H9 (cell line): ENCODE measurements at regions not wholly inside any gene's neighbourhood (a gene's known extent, or its start where the extent isn't known, plus 50 kb on each side); places are given as distances from the start of the nearest gene placed in this dataset.

Experiments used
- DNase-seq: peaks from one replicate; pipeline ENCODE4 v3.0.0-alpha.2; 2017
- H2AFZ ChIP-seq: one replicate; pipeline ENCODE4 v1.6.1; 2013; ENCODE audit warnings: mild to moderate bottlenecking, low read length, control low read depth, moderate library complexity
- H2AK5ac ChIP-seq: 2 replicates; pipeline ENCODE4 v1.6.1; 2013; ENCODE audit warnings: low read length, control low read depth, mixed read lengths; ENCODE audit not compliant: insufficient read length
- H2BK120ac ChIP-seq: one replicate; pipeline ENCODE4 v1.6.1; 2013; ENCODE audit warnings: low read depth, mild to moderate bottlenecking, low read length, control low read depth, inconsistent platforms; ENCODE audit not compliant: poor library complexity, severe bottlenecking
- H2BK12ac ChIP-seq: 2 replicates; pipeline ENCODE4 v1.6.1; 2013; ENCODE audit warnings: low read length, control low read depth, mixed read lengths, low read depth; ENCODE audit not compliant: insufficient read length
- H2BK15ac ChIP-seq: 2 replicates; pipeline ENCODE4 v1.6.1; 2013; ENCODE audit warnings: low read depth, low read length, control low read depth
- H2BK20ac ChIP-seq: one replicate; pipeline ENCODE4 v1.6.1; 2013; ENCODE audit warnings: low read depth, mild to moderate bottlenecking, low read length, control low read depth, inconsistent platforms; ENCODE audit not compliant: poor library complexity, severe bottlenecking
- H2BK5ac ChIP-seq: 2 replicates; pipeline ENCODE4 v1.6.1; 2013; ENCODE audit warnings: low read length, control low read depth, mixed read lengths; ENCODE audit not compliant: insufficient read length
- H3K14ac ChIP-seq: 2 replicates; pipeline ENCODE4 v1.6.1; 2013; ENCODE audit warnings: low read length, control low read depth; ENCODE audit not compliant: insufficient read depth
- H3K18ac ChIP-seq: 2 replicates; pipeline ENCODE4 v1.6.1; 2013; ENCODE audit warnings: low read depth, mild to moderate bottlenecking, mixed read lengths, low read length, control low read depth; ENCODE audit not compliant: insufficient read length
- H3K23ac ChIP-seq: 2 replicates; pipeline ENCODE4 v1.6.1; 2013; ENCODE audit warnings: low read length, control low read depth, mixed read lengths, low read depth; ENCODE audit not compliant: insufficient read length
- H3K23me2 ChIP-seq: 2 replicates; pipeline ENCODE4 v1.6.1; 2013; ENCODE audit warnings: low read depth, mild to moderate bottlenecking, mixed read lengths, low read length, control low read depth; ENCODE audit not compliant: insufficient read length, poor library complexity, severe bottlenecking
- H3K27ac ChIP-seq: 2 replicates; pipeline ENCODE4 v1.5.1; 2013; ENCODE audit warnings: low read length, control low read depth, mixed read lengths, low read depth; ENCODE audit not compliant: insufficient read length
- H3K27me3 ChIP-seq: 2 replicates; pipeline ENCODE4 v1.6.1; 2013; ENCODE audit warnings: low read length, control low read depth, inconsistent platforms; ENCODE audit not compliant: insufficient read depth
- H3K4ac ChIP-seq: 2 replicates; pipeline ENCODE4 v1.6.1; 2013; ENCODE audit warnings: low read depth, mild to moderate bottlenecking, control low read depth, inconsistent platforms, low read length, moderate library complexity
- H3K4me1 ChIP-seq: 2 replicates; pipeline ENCODE4 v1.6.1; 2013; ENCODE audit warnings: low read length, control low read depth, inconsistent platforms; ENCODE audit not compliant: insufficient read depth
- H3K4me2 ChIP-seq: 2 replicates; pipeline ENCODE4 v1.6.1; 2013; ENCODE audit warnings: low read length, control low read depth, mixed read lengths; ENCODE audit not compliant: insufficient read length, insufficient read depth
- H3K56ac ChIP-seq: 2 replicates; pipeline ENCODE4 v1.6.1; 2013; ENCODE audit warnings: low read depth, mild to moderate bottlenecking, mixed read lengths, low read length, control low read depth; ENCODE audit not compliant: insufficient read length
- H3K79me1 ChIP-seq: 2 replicates; pipeline ENCODE4 v1.6.1; 2013; ENCODE audit warnings: low read depth, mild to moderate bottlenecking, moderate library complexity, low read length, control low read depth, inconsistent platforms; ENCODE audit not compliant: insufficient read depth, poor library complexity, severe bottlenecking
- H3K79me2 ChIP-seq: 2 replicates; pipeline ENCODE4 v1.6.1; 2013; ENCODE audit warnings: low read length, control low read depth, inconsistent platforms; ENCODE audit not compliant: insufficient read depth
- H3K9ac ChIP-seq: 2 replicates; pipeline ENCODE4 v1.6.1; 2013; ENCODE audit warnings: low read length, control low read depth, mixed read lengths; ENCODE audit not compliant: insufficient read length; ENCODE audit errors: extremely low read depth
- H3K9me3 ChIP-seq: one replicate; pipeline ENCODE4 v1.6.1; 2013; ENCODE audit warnings: low read depth, low read length, inconsistent platforms; ENCODE audit not compliant: control insufficient read depth
- H3T11ph ChIP-seq: one replicate; pipeline ENCODE4 v1.6.1; 2013; ENCODE audit warnings: mild to moderate bottlenecking, low read length, control low read depth, inconsistent platforms
- H4K20me1 ChIP-seq: one replicate; pipeline ENCODE4 v1.6.1; 2013; ENCODE audit not compliant: control insufficient read depth, insufficient read length, insufficient read depth
- H4K5ac ChIP-seq: 2 replicates; pipeline ENCODE4 v1.6.1; 2013; ENCODE audit warnings: low read depth, mild to moderate bottlenecking, mixed read lengths, low read length, control low read depth; ENCODE audit not compliant: insufficient read length
- H4K8ac ChIP-seq: replicated peaks from 2 replicates; pipeline ENCODE4 v1.6.1; 2013; ENCODE audit warnings: low read length, control low read depth, mixed read lengths, low read depth; ENCODE audit not compliant: insufficient read length
- H4K91ac ChIP-seq: 2 replicates; pipeline ENCODE4 v1.6.1; 2013; ENCODE audit warnings: low read depth, mild to moderate bottlenecking, moderate library complexity, mixed read lengths, low read length, control low read depth; ENCODE audit not compliant: insufficient read length
- H3K27ac Mint-ChIP-seq, 3 experiments: 2 replicates in 2 of 3; 3 replicates in 1 of 3; pipeline ENCODE4 v1.8.0; 2020 to 2021; ENCODE audit warnings: mixed read lengths in 3 of 3, mild to moderate bottlenecking in 1 of 3, moderate library complexity in 1 of 3
- H3K27me3 Mint-ChIP-seq: 2 replicates; pipeline ENCODE4 v1.8.0; 2021; ENCODE audit warnings: low read depth, mild to moderate bottlenecking, moderate library complexity, mixed read lengths
- H3K36me3 Mint-ChIP-seq, 3 experiments: 2 replicates in 2 of 3; 3 replicates in 1 of 3; pipeline ENCODE4 v1.8.0; 2020 to 2021; ENCODE audit warnings: low read depth in 3 of 3, mixed read lengths in 3 of 3; ENCODE audit not compliant: insufficient read depth in 1 of 3
- H3K4me1 Mint-ChIP-seq, 2 experiments: 2 replicates each; pipeline ENCODE4 v1.8.0; 2020; ENCODE audit warnings: mixed read lengths in 2 of 2
- H3K4me3 Mint-ChIP-seq, 2 experiments: 2 replicates in 1 of 2; 3 replicates in 1 of 2; pipeline ENCODE4 v1.8.0; 2020 to 2021; ENCODE audit warnings: mild to moderate bottlenecking in 2 of 2, mixed read lengths in 2 of 2, moderate library complexity in 1 of 2
- H3K9me3 Mint-ChIP-seq, 2 experiments: 2 replicates in 1 of 2; 3 replicates in 1 of 2; pipeline ENCODE4 v1.8.0; 2020; ENCODE audit warnings: mild to moderate bottlenecking in 2 of 2, mixed read lengths in 2 of 2, moderate library complexity in 1 of 2
- WGBS: extraction: QIAGEN DNeasy Blood & Tissue Kit; methylation state at CpG from one replicate; pipeline ENCODE4 v1.1.7; 2013; ENCODE audit warnings: missing lambda C conversion rate, low lambda C conversion rate, mixed read lengths; ENCODE audit not compliant: insufficient read length; ENCODE audit errors: extremely low coverage; 5-methylcytosine and 5-hydroxymethylcytosine counted together
- TF ChIP-seq, protein P1 (sequence below): fragments of 200-600 bp; sonication (generic); conservative IDR thresholded peaks from 3 replicates; pipeline ENCODE4 v1.8.0; 2021; ENCODE audit warnings: antibody characterized with exemption, mild to moderate bottlenecking

DNA sequence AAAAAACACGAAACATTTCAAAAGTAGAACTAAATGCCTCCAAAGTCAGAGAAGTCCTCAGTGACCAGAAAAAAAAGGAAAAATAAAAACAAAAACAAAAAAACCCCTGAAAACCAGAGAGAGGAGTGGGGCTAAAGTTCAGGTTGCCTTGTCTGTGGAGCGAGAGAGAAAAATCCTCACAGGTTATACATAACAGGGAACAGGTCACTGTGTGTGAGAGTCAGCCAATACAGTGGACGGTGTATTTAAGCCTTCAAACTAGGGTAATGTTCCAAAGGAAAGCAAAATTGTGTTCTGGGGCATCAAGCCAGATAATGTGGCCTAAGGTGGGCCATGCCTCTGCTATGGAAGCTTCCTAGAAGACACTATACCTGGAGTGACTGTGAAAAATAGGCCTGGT is 216.1 kb upstream of the SUCLG2 start:
- Mint-ChIP-seq H3K27ac (peak overlapping the region in 1 of 3 experiments; percentile 40; a peak in 1 of 7 replicates), H3K36me3 (peaks cover 0 to 3% (median 0%) of the 10 kb centered on the region in 3 experiments; a peak in 2 of 7 replicates), H3K4me1 (no peaks in the 10 kb centered on the region), H3K9me3 (peaks cover 3 to 5% of the 10 kb centered on the region in 2 experiments; a peak in 3 of 5 replicates), H3K27me3 (no peaks in the 10 kb centered on the region; the same call in 1 of the 2 replicates), H3K4me3 (no peak overlapping the region)
- Histone ChIP-seq H2BK15ac (no peak overlapping the region), H3K4me2 (no peak overlapping the region), H2AK5ac (no peak overlapping the region), H3K18ac (no peak overlapping the region), H4K8ac (no peak overlapping the region), H3K9ac (no peak overlapping the region), H2BK5ac (no peak overlapping the region), H3K23me2 (no peaks in the 10 kb centered on the region), H3T11ph (no peak overlapping the region), H3K4ac (no peak overlapping the region), H3K79me2 (no peaks in the 10 kb centered on the region), H2BK20ac (no peak overlapping the region), H3K9me3 (no peaks in the 10 kb centered on the region), H2AFZ (no peak overlapping the region), H4K20me1 (no peaks in the 10 kb centered on the region), H3K27me3 (no peaks in the 10 kb centered on the region), H3K27ac (no peak overlapping the region), H4K91ac (no peak overlapping the region), H3K79me1 (no peaks in the 10 kb centered on the region), H3K14ac (no peak overlapping the region), H2BK12ac (no peak overlapping the region), H4K5ac (no peak overlapping the region), H2BK120ac (no peak overlapping the region), H3K4me1 (no peaks in the 10 kb centered on the region), H3K56ac (no peak overlapping the region), H3K23ac (no peak overlapping the region)
- TF ChIP-seq, protein P1, sequence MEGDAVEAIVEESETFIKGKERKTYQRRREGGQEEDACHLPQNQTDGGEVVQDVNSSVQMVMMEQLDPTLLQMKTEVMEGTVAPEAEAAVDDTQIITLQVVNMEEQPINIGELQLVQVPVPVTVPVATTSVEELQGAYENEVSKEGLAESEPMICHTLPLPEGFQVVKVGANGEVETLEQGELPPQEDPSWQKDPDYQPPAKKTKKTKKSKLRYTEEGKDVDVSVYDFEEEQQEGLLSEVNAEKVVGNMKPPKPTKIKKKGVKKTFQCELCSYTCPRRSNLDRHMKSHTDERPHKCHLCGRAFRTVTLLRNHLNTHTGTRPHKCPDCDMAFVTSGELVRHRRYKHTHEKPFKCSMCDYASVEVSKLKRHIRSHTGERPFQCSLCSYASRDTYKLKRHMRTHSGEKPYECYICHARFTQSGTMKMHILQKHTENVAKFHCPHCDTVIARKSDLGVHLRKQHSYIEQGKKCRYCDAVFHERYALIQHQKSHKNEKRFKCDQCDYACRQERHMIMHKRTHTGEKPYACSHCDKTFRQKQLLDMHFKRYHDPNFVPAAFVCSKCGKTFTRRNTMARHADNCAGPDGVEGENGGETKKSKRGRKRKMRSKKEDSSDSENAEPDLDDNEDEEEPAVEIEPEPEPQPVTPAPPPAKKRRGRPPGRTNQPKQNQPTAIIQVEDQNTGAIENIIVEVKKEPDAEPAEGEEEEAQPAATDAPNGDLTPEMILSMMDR = no peak
- no CpG with 5 or more reads among the region's 3 CpGs for WGBS
- no peak for DNase-seq
